ENCODE measurements at regions not wholly inside any gene's neighbourhood (a gene's known extent, or its start where the extent isn't known, plus 50 kb on each side); places are given as distances from the start of the nearest gene placed in this dataset.
"Not testable (repeated sequence)": the region's sequence is repeated elsewhere in the genome, so short reads cannot be mapped to it uniquely, and the experiment has no call there.

DNA sequence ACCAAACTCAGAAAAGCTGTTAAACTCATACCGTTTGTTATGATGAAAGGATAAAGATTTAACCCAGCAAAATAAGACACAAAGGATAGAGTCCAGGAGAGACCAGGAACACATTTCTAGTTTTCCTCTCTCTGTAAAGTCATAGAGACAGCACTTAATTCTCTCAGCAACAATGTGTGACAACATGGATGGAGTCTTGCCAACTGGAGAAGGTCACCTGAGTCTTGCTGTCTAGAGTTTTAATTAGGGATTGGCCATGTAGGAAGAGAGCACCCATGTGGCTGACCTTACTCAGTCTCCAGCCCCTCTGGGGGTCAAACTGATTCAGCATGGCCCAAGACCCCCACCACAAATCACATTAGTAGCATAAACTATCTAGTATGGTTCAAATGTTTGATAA lies 151.0 kb upstream of the ATF7IP start:
- Histone ChIP-seq H2AFZ (ENCODE audit: low read length) (no peak overlapping the region), H3K4me2 (ENCODE audit: low read length) (no peak overlapping the region), H3K4me1 (ENCODE audit: insufficient read depth, low read length, poor library complexity, severe bottlenecking) (peaks cover 6% of the 10 kb centered on the region), H3K9me3 (ENCODE audit: low read length) (no peaks in the 10 kb centered on the region), H4K20me1 (ENCODE audit: insufficient read depth, low read length) (no peaks in the 10 kb centered on the region), H3K4me3 (ENCODE audit: low read depth, low read length, poor library complexity, severe bottlenecking) (no peak overlapping the region), H3K9me2 (ENCODE audit: insufficient read depth, low read length) (no peaks in the 10 kb centered on the region), H3K36me3 (ENCODE audit: insufficient read depth, low read length) (no peaks in the 10 kb centered on the region), H3K27ac (ENCODE audit: low read depth, low read length, poor library complexity, severe bottlenecking) (no peak overlapping the region), H3K79me2 (ENCODE audit: insufficient read depth, low read depth, low read length) (no peaks in the 10 kb centered on the region)
- no TSS peak for BruUV-seq (replicated peaks)
- no peak for DNase-seq (ENCODE audit: low spot score)
- TF ChIP-seq CTCF (conservative IDR thresholded peaks at IDR 0.05; ENCODE audit: low read length) (no peak), EZH2phosphoT487 (IDR thresholded peaks at IDR 0.05; ENCODE audit: borderline replicate concordance, low read depth, low read length) (no peak)
- intact Hi-C loops (cut with micrococcal nuclease; ENCODE audit: unreplicated experiment), result no loop called here
- ChIA-PET CTCF (ENCODE audit: unreplicated experiment) (no interaction called here), POLR2A (no interaction called here)

DNA sequence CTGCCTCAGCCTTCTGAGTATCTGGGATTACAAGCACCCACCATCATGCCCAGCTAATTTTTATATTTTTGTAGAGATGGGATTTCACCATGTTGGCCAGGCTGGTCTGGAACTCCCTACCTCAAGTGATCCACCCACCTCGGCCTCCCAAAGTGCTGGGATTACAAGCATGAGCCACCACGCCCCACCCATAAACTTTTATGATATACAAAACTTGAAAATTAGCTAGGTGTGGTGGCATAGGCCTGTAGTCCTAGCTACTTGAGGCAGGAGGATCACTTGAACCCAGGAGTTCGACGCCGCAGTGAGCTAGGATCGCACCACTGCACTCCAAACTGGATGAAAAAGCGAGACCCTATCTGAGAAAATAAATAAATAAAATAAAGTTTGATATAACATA lies 149.5 kb upstream of the ATF7IP start:
- H3K4me1 ChIP-seq (ENCODE audit: insufficient read depth, low read length, poor library complexity, severe bottlenecking); H3K27ac ChIP-seq (ENCODE audit: low read depth, low read length, poor library complexity, severe bottlenecking); H3K4me3 ChIP-seq (ENCODE audit: low read depth, low read length, poor library complexity, severe bottlenecking); H4K20me1 ChIP-seq (ENCODE audit: insufficient read depth, low read length); H3K9me3 ChIP-seq (ENCODE audit: low read length); H3K79me2 ChIP-seq (ENCODE audit: insufficient read depth, low read depth, low read length); BruUV-seq (replicated peaks); H3K9me2 ChIP-seq (ENCODE audit: insufficient read depth, low read length); DNase-seq (ENCODE audit: low spot score); H3K36me3 ChIP-seq (ENCODE audit: insufficient read depth, low read length); intact Hi-C loops (cut with micrococcal nuclease; ENCODE audit: unreplicated experiment): not testable (repeated sequence)
- ChIA-PET CTCF (ENCODE audit: unreplicated experiment) (interaction anchor here (1.0 kb wide), 1 partner anchor 8 kb away, joined by 3 read pairs; no protein-coding TSS in a partner anchor), POLR2A (interaction anchor here (0.6 to 1.1 kb wide), 7 partner anchors 10 to 1520 kb away, joined by 3 to 6 read pairs (median 4); no protein-coding TSS in a partner anchor)
- Histone ChIP-seq H2AFZ (ENCODE audit: low read length) (peak overlapping the region; percentile 96), H3K4me2 (ENCODE audit: low read length) (peak overlapping the region; percentile 59; the same call in 1 of the 2 replicates)

DNA sequence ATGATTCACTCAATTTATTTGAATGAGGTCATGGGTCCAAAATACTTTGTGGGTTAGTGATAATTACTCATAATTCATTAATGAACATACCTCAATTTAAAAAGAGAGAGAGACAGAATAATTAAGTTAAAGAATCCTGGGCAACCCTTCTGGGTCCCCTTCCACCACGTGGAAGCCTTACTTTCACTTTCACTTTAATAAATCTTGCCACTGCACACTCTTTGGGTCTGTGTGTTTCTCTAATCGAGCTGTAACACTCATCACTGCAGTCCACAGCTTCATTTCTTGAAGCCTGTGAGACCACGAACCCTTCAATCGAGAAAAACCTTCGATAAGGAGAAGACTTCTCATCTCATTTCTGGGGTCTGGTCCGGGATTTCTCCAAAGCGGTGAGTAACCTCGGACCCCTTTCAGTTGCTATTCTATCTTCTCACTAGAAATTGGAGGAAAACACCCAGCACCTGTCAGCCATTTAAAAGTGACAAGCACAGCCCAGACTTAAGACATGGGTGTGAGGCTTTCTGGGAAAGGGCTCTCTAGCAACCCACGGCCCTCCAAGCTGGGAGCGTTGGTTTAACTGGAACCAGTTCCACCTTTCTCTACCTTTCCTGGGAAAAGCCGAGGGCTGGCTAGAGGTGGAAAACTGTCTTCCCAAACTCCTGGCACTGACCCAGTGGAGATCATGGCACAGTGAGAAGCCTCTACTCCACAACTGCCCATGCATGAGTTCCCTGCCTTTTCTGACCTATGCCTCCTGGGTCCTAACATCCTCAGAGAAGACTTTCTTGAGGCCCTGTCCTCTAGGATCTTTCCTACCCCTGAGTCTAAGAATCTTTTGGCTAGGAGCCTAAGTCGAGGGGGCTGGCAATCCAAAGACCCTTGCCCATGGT lies 148.8 kb upstream of the ATF7IP start:
- TF ChIP-seq CTCF (conservative IDR thresholded peaks at IDR 0.05; ENCODE audit: low read length) (no peak), EZH2phosphoT487 (IDR thresholded peaks at IDR 0.05; ENCODE audit: borderline replicate concordance, low read depth, low read length) (no peak)
- CTCF ChIA-PET (ENCODE audit: unreplicated experiment), result interaction anchor here (1.0 kb wide), 1 partner anchor 8 kb away, joined by 3 read pairs; no protein-coding TSS in a partner anchor
- Histone ChIP-seq H2AFZ (ENCODE audit: low read length) (peak overlapping the region; percentile 96), H3K9me3 (ENCODE audit: low read length) (0 out of 2 replicates have a peak, but pooled peaks cover 5% of the 10 kb centered on the region), H4K20me1 (ENCODE audit: insufficient read depth, low read length) (no peaks in the 10 kb centered on the region), H3K79me2 (ENCODE audit: insufficient read depth, low read depth, low read length) (no peaks in the 10 kb centered on the region), H3K36me3 (ENCODE audit: insufficient read depth, low read length) (no peaks in the 10 kb centered on the region), H3K4me1 (ENCODE audit: insufficient read depth, low read length, poor library complexity, severe bottlenecking) (peaks cover 6% of the 10 kb centered on the region), H3K9me2 (ENCODE audit: insufficient read depth, low read length) (no peaks in the 10 kb centered on the region), H3K4me3 (ENCODE audit: low read depth, low read length, poor library complexity, severe bottlenecking) (peak overlapping the region; percentile 38), H3K27ac (ENCODE audit: low read depth, low read length, poor library complexity, severe bottlenecking) (no peak overlapping the region), H3K4me2 (ENCODE audit: low read length) (peak overlapping the region; percentile 59)
- BruUV-seq (replicated peaks), result no TSS peak
- POLR2A ChIA-PET, result interaction anchor here (0.8 to 0.9 kb wide), 2 partner anchors 17 to 450 kb away, joined by 3 to 4 read pairs; no protein-coding TSS in a partner anchor
- intact Hi-C loops (cut with micrococcal nuclease; ENCODE audit: unreplicated experiment), result no loop called here
- no peak for DNase-seq (ENCODE audit: low spot score)
